Spleen (tissue), 7 donors: ENCODE measurements at regions not wholly inside any gene's neighbourhood (a gene's known extent, or its start where the extent isn't known, plus 50 kb on each side); places are given as distances from the start of the nearest gene placed in this dataset.
"Not testable (repeated sequence)": the region's sequence is repeated elsewhere in the genome, so short reads cannot be mapped to it uniquely, and the experiment has no call there.

ENCODE experiments used
- CTCF ChIP-seq, 11 experiments: fragments of 200-600 bp in 7 of 11; fragments of 450-650 bp in 4 of 11; sonication (generic) in 4 of 11; IDR thresholded peaks in 8 of 11; conservative IDR thresholded peaks in 3 of 11; 1 replicate in 7 of 11; 2 replicates in 4 of 11; pipeline versions ENCODE4 v1.4.0 to v1.8.0; 2016 to 2021; ENCODE audit warnings: antibody characterized with exemption in 11 of 11, inconsistent platforms in 4 of 11, mild to moderate bottlenecking in 1 of 11
- POLR2A ChIP-seq, 3 donors: fragments of 450-650 bp; IDR thresholded peaks; one replicate each; pipeline ENCODE4 v1.5.1; 2017; ENCODE audit warnings: antibody characterized with exemption in 3 of 3, mild to moderate bottlenecking in 1 of 3
- donor health status: DM: no; HTN: no; CAD: no; lungs with moderate emphysema.
- donor health status: DM: no; HTN: no; CAD: no.
- donor health status: DM: no; HTN: no; CAD: no.

- TF ChIP-seq CTCF (IDR thresholded peaks at IDR 0.05 in 8 of 11, conservative IDR thresholded peaks at IDR 0.05 in 3 of 11); POLR2A (IDR thresholded peaks at IDR 0.05): not testable (repeated sequence)
Measured at GRCh38 chr9:28147923-28148597, 574.8 kb upstream of the C9orf72 start.
